ENCODE measurements at regions not wholly inside any gene's neighbourhood (a gene's known extent, or its start where the extent isn't known, plus 50 kb on each side); places are given as distances from the start of the nearest gene placed in this dataset.

GRCh38 chr18:54509793-54510192, 81.3 kb upstream of the DYNAP start:
- no TSS peak for BruUV-seq (replicated peaks)
- no peak overlapping the region for H2BK120ac ChIP-seq (ENCODE audit: low read depth, low read length)
- H4K8ac ChIP-seq (ENCODE audit: low read depth in 2 of 2, low read length in 2 of 2), result no peak overlapping the region
- no peaks in the 10 kb centered on the region for H3K4me1 ChIP-seq (ENCODE audit: control insufficient read depth, insufficient read depth, low read length)
- H3K56ac ChIP-seq (ENCODE audit: extremely low read depth, insufficient read depth, low read length), result no peak overlapping the region
- H2AFZ ChIP-seq (replicated peaks; ENCODE audit: low read length, poor library complexity), result no peak overlapping the region
- no peaks in the 10 kb centered on the region for H3K79me1 ChIP-seq (ENCODE audit: low read depth in 1 of 2, low read length in 2 of 2)
- H3K4me3 ChIP-seq (ENCODE audit: insufficient read depth, low read depth, low read length), result no peak overlapping the region
- no peak overlapping the region for H3K27ac ChIP-seq (ENCODE audit: insufficient read depth, low read length)
- WGBS, 2 experiments (ENCODE audit: extremely low coverage in 2 of 2, insufficient read length in 1 of 2), result no CpG with 5 or more reads among the region's 2 CpGs
- no peak overlapping the region for H3K4me2 ChIP-seq (ENCODE audit: low read depth, low read length)
- no peaks in the 10 kb centered on the region for H3K36me3 ChIP-seq (ENCODE audit: control insufficient read depth, insufficient read depth, low read length)
- no peak overlapping the region for H2BK5ac ChIP-seq (ENCODE audit: low read depth, low read length, poor library complexity, severe bottlenecking)
- no peak overlapping the region for H3K4ac ChIP-seq (ENCODE audit: low read depth, low read length)
- no peaks in the 10 kb centered on the region for H3K9me1 ChIP-seq (ENCODE audit: insufficient read depth, low read length)
- no peaks in the 10 kb centered on the region for H4K20me1 ChIP-seq (ENCODE audit: insufficient read depth, low read length)
- ChIA-PET POLR2A (ENCODE audit: unreplicated experiment) (no interaction called here), CTCF (no interaction called here)
- TF ChIP-seq MAZ (IDR thresholded peaks at IDR 0.05; ENCODE audit: borderline replicate concordance, low read depth, low read length) (no peak), RAD21 (IDR thresholded peaks at IDR 0.05; ENCODE audit: low read length) (no peak), MXI1 (IDR thresholded peaks at IDR 0.05; ENCODE audit: borderline replicate concordance, low read depth, low read length) (no peak), RFX5 (IDR thresholded peaks at IDR 0.05; ENCODE audit: low read depth, low read length) (no peak), MAFK (IDR thresholded peaks at IDR 0.05; ENCODE audit: low read depth, low read length) (peak; percentile 76), RCOR1 (IDR thresholded peaks at IDR 0.05; ENCODE audit: insufficient replicate concordance, low read length) (no peak), SMC3 (IDR thresholded peaks at IDR 0.05; ENCODE audit: low read depth, low read length) (no peak)
- in situ Hi-C loops (cut with MboI; ENCODE audit: low sequenced_read_pairs) (no loop called here), dilution Hi-C loops (cut with HindIII; ENCODE audit: low sequenced_read_pairs, unreplicated experiment) (no loop called here), intact Hi-C loops (cut with micrococcal nuclease) (no loop called here)
- no peak overlapping the region for H3K18ac ChIP-seq (ENCODE audit: low read depth, low read length)
- H2BK20ac ChIP-seq (ENCODE audit: low read depth, low read length), result no peak overlapping the region
- no peaks in the 10 kb centered on the region for H3K9me3 ChIP-seq (ENCODE audit: control insufficient read depth, insufficient read depth, low read length)
- DNase-seq, result no peak
- H3K14ac ChIP-seq (replicated peaks; ENCODE audit: low read depth, low read length), result no peak overlapping the region
- no peak overlapping the region for H2BK15ac ChIP-seq (ENCODE audit: low read depth, low read length)
- H3K9ac ChIP-seq (ENCODE audit: low read depth, low read length), result no peak overlapping the region
- no peak overlapping the region for H4K5ac ChIP-seq (ENCODE audit: low read depth, low read length)
- no peaks in the 10 kb centered on the region for H3K27me3 ChIP-seq (ENCODE audit: control insufficient read depth, insufficient read depth, low read length)
- no peak overlapping the region for H3K23ac ChIP-seq (ENCODE audit: low read depth, low read length)
- ATAC-seq (ENCODE audit: low read depth), result no peak
- H2AK9ac ChIP-seq (replicated peaks; ENCODE audit: low read depth, low read length, poor library complexity), result no peak overlapping the region
- H2AK5ac ChIP-seq (ENCODE audit: low read depth, low read length), result no peak overlapping the region
- H4K91ac ChIP-seq (ENCODE audit: insufficient read depth, low read depth, low read length), result no peak overlapping the region
